ENCODE measurements at regions not wholly inside any gene's neighbourhood (a gene's known extent, or its start where the extent isn't known, plus 50 kb on each side); places are given as distances from the start of the nearest gene placed in this dataset.
"Not testable (repeated sequence)": the region's sequence is repeated elsewhere in the genome, so short reads cannot be mapped to it uniquely, and the experiment has no call there.

DNA sequence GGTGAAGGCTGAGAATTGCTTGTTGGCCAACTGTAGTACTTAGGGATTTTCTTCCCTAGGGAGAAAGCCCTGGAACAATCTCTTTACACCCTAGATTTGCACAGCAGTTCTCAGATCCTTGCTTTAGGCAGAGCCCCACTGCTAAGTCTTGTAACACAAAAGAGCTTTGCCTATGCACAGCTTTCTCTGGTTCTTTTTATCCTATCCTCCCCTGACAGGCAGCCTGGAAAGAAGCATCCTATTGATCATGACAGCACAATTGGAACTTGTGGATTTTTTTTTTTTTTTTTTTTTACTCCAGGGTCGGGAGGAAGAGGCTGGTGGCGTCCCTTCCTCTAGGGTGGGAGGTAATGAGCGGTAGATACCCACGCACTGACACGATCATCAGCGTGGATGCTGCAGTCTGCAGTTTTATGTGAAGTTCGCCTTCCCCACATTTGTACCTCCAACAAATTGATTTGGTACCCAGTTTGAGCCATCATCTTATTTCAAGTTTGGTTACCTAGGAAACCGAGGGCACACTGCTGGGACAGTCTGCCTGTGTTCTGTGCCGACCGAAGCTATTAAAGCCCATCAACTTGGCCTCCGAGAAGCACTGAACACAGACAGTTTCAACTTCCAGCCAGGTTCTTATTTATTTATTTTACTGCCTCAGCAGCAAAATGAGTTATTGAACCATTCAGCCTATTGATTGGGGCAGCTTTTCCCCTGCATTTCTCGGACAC is 110.1 kb downstream of the NRN1 start:
- DNase-seq, result no peak

DNA sequence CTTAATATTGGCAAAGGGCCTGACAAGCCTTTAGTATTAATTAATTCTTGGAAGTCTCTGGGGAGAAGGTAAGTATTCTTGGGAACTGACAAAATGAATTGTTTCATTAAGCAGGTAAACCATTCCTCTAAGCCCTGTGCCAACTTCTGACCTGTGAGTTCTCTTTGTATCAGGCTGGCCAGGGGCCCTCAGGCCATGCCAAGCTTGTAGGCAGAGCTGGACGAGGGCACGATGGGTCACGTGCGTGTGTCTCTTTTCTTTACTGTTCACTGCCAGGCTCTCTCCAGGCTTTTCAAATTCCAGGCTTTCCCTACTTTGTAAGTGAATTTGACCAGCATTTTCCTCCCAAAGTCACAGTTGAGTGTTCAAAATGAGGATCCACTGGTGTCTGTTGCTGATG is 112.4 kb downstream of the NRN1 start:
- DNase-seq, result no peak

DNA sequence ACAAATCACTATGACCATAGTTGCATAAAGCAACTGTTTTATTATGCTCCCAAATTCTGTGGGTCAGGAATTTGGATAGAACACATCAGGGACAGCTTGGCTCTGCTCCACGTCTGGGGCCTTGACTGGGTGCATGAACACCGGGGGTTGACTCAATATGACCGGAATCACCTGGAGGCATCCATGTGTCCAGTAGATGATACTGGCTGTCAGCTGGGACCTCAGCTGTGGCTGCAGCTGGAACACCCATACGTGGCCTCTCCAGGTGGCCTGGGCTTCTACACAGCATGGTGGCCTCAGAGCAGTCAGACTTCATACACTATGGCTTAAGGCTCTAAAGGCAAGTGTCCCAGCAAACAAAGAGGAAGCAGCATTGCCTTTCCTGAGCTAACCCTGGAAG is 113.4 kb downstream of the NRN1 start:
- DNase-seq, result no peak

DNA sequence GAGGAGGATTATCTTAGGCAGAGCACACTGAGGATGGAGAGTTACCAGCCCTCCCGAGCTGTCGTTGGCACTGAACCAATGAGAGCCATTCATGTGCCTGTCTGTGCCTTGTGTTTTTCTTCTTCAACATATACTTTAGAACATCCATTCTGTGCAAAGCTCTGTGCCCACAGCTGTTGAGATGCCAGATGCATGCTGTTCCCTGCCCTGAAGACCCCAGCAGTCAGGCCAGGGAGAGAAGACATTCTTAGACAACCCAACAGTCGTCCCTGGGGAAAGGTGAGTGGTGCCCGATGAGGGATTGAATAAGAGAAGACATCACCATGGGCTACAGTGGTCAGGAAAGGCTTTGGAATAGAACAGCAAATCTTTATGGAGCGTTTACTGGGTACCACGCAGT is 114.1 kb downstream of the NRN1 start:
- DNase-seq, result no peak

DNA sequence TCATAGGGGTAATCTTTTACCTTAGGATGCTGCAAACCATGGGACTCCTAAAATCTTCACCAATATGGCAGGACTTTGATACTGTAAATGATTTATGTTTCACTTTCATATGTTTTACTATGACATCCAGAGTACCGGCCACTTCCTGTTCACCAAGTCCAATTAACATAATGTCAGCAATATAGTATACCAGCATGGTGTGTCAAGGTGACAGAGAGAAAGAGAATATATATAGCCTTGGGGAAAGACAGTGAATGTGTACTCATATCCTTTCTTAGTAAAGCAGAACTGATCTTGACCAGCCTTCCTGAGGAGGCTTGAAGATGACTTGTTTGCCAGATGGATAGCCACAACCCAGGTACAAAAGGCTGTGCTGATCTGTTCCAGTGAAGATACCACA is 127.9 kb downstream of the NRN1 start:
- no peak for DNase-seq

DNA sequence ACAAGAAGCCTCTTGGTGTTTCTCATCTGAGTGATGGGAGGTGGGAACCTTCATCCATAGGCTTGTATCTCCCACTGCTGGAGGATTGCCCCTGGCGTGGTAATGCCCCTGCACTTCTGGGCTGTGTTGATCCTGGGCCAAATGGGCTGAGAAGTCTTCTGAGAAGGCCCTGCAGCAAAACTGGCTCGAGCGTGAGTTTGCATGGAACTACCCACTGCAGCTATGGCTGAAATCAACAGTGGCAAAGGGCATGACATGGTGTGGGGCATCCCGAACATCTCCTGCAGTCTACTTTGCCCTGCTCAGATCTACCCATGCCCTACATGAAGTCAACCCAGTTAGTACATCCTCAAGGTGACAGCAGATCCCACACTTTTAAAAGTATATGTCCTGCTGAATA is 130.6 kb downstream of the NRN1 start:
- DNase-seq, result no peak

DNA sequence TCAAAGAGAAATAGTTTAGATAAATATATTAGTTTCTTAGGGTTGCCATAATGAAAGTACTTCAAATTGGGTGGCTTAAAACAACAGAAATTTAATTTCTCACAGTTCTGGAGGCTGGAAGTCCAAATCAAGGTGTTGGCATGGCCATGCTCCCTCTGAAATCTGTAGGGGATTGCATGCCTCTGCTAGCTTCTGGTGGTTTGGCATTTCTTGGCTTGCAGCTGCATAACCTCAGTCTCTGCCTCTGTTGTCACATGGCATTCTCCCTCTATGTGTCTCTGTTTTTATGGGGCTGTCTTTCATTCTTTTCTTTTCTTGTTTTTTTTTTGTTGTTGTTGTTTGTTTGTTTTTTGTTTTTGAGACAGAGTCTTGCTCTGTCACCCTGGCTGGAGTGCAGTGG is 132.7 kb downstream of the NRN1 start:
- DNase-seq, result not testable (repeated sequence)

DNA sequence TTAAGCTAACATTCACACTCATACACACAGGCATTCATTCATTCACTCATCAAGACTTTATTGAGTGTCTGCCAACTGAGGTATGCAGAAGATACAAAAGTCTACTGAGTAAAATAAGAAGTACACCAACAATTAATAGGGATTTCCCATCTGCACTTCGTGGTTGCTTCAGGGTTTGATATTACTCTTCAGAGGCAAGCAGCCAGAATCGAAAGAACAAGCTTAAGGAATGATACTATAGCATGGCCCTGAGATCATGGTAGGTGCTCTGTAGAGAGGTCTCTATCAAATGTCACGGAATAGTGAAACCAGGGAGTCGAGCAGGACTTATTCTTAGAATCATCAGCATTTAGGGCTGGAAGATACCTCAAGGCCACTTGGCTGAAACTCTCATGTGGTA is 135.4 kb downstream of the NRN1 start:
- DNase-seq, result no peak

DNA sequence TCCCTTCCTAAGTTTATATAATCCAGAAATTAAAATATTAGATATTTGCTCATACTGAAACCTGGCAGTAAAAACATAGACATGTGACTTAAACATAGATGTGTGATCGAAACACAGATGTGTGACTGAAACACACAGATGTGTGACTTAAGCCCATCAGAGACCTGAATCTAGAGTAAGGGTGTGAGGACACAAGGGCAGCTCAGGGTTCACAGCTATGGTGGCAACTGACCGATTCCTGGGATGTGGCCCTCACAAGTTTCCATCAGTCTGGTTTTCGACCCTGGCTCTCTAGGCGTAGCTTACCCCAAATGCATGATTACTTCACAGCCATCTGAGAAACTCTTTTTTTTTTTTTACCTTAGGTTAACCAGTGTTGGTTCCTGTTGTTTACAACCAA is 137.0 kb downstream of the NRN1 start:
- peak; percentile 18 for DNase-seq

DNA sequence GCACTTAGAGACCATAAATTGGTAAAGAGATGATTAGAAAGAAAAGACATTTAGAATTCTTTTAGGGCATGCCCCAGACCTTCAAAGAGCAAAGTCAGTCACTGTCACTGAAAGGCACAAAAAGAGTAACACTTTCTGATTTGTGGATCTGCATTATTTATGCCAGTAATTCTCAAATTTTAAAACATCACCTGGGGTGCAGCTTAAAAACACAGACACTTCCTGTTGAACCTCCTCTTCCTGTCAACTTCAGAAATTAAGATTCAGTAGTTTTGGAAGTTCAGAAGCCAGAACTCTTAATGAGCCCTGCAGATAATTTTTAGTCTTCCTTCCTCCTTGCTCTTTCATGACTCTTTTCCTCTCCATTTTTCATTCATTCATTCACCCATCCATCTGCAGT is 137.5 kb downstream of the NRN1 start:
- peak; percentile 21 for DNase-seq

DNA sequence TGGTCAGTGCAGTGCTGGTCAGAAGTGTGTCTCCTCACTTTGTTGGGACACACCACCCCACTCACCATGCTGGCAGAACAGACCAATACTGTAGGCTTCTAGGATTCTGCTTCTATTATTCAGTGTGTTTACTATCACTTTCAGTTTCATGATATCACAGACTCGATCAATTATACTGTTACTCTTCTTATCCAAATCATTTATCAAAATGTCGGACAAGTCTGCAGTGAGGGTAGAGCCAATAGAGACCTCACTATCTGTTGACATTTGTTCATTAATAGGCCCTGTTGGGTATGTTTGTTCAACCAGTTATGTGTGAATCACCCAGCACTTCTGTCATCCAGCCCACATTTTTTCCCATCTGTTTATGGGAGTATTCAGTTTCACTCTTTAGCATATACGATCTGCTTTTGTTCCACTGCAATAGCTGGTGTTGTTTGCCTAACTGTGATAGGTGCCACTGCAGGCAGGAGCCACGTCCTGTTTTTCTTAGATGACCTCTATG is 140.1 kb downstream of the NRN1 start:
- peak; percentile 46 for DNase-seq

DNA sequence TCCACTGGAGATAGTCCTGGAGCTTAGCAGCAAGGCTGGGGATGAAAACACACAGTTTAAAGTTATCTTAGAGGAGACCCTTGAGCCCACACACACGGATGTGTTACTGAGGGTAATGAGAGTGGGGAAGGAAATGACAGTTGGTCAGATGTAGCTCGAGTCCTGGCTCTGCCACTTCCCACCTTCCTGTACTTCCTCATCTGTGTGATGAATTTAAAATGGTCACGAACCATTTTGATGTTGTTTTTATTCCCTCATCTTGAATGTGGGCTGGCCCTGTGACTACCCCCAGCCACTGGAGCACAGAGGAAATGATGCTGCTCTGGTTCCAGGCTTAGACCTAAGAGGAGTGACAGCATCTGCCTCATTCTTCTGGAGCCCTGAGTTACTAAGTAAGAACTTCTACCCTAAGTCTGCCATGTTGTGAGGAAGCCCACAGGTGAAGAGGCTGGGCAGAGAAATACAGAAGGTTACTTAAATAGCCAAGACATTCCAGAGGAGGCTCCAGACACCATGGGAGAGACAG is 141.2 kb downstream of the NRN1 start:
- peak; percentile 26 for DNase-seq

DNA sequence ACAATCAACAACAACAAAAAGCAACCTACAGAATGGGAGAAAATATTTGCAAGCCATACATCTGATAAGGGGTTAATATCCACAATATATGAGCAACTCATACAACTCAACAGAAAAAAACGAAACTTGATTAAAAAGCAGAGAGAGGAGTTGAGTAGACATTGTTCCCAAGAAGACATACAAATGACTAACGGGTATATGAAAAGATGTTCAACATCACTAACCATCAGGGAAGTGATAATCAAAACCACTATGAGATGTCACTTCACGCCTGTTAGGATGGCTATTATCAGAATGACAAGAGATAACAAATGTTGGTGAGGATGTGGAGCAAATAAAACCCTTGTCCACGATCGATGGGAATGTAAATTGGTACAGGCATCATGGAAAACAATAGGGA is 145.9 kb downstream of the NRN1 start:
- no peak for DNase-seq

DNA sequence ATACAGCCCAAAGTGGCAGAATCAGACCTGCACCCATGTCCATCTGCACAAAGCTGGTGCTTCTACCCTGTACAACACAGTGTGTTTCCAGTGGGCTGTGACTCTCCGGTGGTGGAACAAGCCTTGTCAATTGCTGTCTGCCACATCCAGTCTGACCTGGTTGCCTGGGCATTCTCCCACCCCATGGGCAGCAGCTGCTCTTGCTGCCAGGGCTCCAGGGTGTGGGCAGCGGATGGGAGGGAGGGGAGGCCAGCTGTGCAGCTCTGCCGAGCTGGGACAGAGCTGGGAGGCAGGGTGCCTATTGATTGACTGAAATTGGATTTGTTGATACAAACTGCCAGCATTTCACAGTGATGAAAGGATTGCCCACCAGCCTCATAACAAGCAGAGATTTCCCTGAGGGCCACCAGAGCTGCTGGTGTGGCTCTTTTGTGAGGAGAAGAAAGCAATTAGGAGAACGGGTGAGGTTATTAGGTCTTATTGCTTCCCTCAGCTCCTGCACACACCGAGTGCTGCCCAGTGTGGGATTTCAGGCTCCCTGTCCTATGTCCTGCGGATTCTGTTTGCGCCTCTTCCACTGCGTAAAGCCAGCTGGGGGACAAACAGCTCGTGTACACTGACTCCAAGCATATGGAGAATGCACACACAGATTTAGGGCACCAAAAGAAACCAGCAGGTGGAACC is 150.8 kb downstream of the NRN1 start:
- DNase-seq, result no peak

DNA sequence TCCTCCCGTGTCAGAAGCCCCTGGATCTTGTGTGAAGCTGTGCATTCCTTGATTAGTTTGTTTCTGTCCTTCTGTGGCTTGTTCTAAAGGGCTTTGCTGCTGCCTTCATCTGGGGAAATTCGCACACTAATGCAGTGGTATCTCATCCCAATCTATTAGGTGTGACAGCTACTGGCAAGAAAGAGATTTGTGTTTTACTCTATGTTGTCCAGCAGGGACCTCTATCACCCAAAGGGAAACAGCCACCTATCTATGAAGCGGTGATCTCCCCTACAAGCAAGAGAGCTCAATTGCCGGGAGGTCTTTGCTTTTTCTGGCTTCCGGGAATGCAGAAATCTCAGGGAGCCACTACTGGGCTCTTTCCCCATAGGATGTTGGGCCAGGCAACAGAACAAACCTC is 151.8 kb downstream of the NRN1 start:
- no peak for DNase-seq

DNA sequence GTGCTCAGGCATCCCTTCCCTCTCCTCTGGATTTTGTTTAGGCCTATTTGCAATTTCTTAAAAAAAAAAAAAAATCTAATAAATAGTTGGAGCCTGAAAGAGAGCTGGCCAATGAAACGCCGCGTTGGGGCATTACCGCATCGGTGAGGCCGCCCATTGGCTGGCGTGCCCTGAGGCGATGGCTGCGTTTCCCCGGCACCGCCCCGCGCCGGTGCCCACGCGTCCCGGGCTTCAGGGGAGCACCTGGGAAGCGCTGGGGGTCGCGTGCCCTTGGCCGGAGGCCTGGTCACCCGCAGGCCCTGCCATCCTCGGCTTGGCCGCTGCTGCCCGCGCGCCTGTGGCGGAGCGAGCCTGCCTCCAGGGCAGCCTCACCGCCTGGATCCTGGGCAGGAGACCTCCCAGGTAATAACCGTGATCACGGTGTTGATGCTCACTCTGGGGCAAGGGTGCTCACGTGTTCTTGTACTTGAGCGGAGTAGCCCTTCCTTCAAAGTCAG is 155.4 kb downstream of the NRN1 start:
- peak; percentile 78 for DNase-seq

DNA sequence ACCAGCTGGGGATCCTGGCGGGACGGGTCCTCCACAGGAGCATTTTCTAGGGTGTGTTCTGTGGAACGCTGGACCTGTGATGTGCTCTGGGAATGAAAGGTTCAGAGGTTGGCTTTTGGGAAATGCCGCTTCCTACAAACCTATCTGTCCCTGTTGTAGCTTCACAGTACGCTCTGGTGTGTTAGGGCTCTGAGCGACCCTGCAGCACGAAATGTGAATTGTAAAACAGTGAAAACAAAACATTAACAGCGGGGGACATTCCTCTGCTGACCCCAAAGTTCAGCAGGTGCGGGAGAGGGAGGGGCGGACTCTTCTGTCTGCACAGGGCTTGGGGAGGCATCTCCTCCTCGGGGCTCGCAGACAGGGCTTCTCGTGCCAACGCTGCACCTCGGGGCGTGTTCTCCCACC is 155.9 kb downstream of the NRN1 start:
- no peak for DNase-seq

DNA sequence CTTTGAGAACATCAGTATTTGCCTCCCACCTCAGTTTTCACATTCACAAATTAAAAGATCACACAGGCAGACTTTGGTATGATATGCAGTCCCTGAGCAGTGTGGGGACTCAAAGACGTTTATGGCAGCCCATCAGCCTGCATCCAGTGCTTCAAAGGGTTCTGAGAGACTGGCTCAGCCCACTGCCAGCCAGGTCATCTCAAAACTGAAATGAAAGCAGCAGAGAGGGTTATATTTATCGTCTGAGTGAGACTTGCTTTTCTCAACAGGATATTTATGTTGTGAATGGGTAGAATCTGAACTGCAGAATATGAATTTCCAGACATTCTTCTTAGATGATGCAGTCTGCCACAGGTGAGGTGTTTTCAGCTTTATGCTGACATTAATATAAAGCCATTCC is 159.8 kb downstream of the NRN1 start:
- no peak for DNase-seq

DNA sequence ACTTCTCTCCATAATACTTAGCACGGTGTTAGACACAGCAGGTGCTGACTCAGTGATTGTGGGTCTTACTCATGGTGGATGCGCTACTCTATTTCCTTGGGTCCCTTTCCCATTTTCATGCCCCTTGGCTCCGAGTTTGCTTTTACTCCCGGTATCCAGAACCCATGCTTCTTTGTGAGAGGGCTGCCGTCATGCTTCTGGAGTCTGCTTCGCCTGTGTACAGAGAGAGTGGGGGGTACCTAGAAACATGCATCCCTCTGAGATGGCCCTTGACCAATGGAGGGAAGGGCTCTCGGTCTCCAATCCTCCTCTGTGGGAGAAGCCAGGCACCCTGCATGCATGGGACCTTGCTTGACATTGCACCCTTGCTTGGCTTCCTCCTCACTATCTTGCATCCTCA is 160.4 kb downstream of the NRN1 start:
- DNase-seq, result no peak

DNA sequence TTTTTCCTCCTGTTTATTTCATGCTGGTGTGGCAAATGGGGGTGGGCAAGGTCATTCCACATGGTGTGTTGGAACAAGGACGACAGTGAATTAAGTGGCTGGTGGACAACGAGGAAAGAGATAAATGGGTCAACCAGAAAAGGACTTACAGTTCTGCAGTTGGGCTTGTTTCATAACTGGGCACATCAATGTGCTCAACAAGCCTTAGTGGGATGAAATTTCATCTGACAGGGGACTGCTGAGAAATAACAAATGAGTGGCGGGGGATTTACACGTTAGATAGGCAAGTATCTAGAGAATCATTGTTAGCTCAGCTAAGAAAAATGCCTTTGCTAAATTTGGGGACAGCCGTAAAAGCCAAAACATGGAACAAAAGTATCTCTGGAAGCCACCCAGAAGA is 163.6 kb downstream of the NRN1 start:
- DNase-seq, result no peak

DNA sequence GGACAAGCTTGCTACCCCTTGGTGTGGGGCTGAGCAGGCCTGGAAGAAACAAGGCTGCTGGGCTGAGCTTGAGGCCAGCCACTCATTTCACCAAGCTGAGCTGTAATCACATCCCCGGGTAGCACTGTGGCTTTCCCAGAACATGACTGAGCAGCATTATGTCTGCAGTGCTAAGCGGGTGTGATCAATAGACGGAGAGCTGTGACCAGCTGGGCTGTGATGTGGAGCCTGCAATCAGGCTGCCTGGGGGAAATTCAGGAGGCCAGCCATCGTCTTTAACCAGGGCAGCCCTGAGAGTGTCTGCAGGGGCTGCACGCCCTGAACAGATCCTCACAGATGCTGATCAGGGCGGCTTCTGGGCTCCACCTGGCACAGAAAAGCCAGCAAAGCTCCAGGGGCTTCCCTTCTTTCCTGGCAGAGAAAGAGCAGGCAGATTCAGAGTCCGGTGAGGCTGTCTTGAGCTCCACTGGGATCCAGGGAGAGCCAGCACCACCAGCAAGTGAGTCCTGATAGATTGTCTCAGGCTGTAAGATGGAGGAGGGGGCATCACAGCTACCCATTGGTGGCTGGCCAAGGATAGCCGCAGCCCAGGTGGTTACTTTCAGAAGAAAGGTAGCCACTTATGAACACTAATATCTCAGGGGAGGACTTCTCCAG is 165.9 kb downstream of the NRN1 start:
- DNase-seq, result no peak

DNA sequence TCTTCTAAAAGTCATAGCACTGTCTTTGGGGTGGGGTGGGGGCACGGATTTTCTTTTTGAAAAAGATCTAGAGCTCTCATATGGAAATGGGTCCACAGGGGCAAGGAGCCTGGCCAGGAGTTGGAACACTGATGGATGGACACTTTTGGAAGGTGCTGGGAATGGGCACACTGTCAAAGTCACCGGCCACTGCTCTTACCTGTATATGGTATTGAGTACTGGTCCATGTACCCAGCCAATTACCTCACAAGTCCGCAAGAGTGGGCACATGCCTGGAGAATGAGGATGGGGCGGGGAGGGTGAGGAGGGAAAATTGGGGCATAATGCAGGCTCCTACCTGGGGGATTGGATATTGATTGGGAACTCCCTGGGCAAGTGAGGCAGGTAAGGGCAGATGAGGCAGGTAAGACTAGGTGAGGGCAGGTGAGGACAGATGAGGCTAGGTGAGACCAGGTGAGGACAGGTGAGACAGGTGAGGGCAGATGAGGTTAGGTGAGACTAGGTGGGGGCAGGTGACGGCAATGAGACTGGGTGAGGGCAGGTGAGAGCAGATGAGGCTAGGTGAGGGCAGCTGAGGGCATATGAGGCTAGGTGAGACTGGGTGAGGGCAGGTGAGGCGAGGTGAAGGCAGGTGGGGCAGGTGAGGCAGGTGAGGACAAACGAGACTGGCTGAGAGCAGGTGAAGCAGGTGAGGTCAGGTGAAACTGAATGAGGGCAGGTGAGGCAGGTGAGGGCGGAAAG is 167.9 kb downstream of the NRN1 start:
- no peak for DNase-seq

DNA sequence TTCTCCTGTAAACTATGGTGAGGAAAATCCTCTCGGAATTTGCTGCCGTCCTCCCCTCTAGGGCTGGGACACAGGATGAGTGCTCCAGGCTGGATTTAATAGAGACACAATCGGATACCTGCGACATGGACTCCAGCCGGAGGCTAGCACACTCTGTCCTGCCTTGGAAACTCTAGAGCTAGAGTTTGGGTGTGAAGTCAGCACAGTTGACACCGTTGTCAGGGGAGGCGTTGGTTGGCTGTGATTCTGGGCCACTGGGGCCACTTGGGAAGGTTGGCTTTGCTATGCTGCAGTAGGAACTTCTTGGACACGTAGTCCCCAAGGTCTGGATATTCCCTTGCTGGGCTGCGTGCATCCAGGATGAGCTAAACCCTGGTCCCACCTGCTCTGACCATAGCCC is 169.4 kb downstream of the NRN1 start:
- DNase-seq, result no peak

Data from CD4-positive, alpha-beta T cell treated with Interleukin-21 for 1 hour (primary cell).